Lower lobe of right lung (tissue), 2 donors: ENCODE measurements at regions not wholly inside any gene's neighbourhood (a gene's known extent, or its start where the extent isn't known, plus 50 kb on each side); places are given as distances from the start of the nearest gene placed in this dataset.

ENCODE experiments used
- ATAC-seq, 2 donors: fragments of 200-7000 bp; cut with Tn5 transposase; one replicate each; pipeline ENCODE4 v1.9.1; 2020 to 2022; ENCODE audit warnings: mild to moderate bottlenecking in 2 of 2, moderate library complexity in 2 of 2
- DNase-seq: peaks from one replicate; pipeline ENCODE4 v3.0.0-alpha.2; 2020
- H3K27ac ChIP-seq: fragments of 200-600 bp; one replicate; pipeline ENCODE4 v1.8.0; 2022
- H3K27me3 ChIP-seq: fragments of 200-600 bp; one replicate; pipeline ENCODE4 v1.8.0; 2022; ENCODE audit warnings: low read depth
- H3K36me3 ChIP-seq: fragments of 200-600 bp; one replicate; pipeline ENCODE4 v1.8.0; 2022; ENCODE audit warnings: mild to moderate bottlenecking
- H3K4me1 ChIP-seq: fragments of 200-600 bp; one replicate; pipeline ENCODE4 v1.8.0; 2022
- H3K4me3 ChIP-seq: fragments of 200-600 bp; one replicate; pipeline ENCODE4 v1.8.0; 2022; ENCODE audit warnings: mild to moderate bottlenecking
- H3K9me3 ChIP-seq: fragments of 200-600 bp; one replicate; pipeline ENCODE4 v1.8.0; 2022
- intact Hi-C: fragments of 100-400 bp; cut with DNase I; formaldehyde crosslinking; loops from one replicate; pipeline ENCODE4 v1.11.0; 2022
- TF ChIP-seq, protein P1 (sequence below): fragments of 200-600 bp; IDR thresholded peaks from one replicate; pipeline ENCODE4 v1.8.0; 2022; ENCODE audit warnings: antibody characterized with exemption, mild to moderate bottlenecking
- donor health status: DM: no; HTN: yes; CAD: no; lungs with severe emphysema.

GRCh38 chr6:102517506-102517905 is 1124.0 kb downstream of the GRIK2 start:
- TF ChIP-seq, protein P1, sequence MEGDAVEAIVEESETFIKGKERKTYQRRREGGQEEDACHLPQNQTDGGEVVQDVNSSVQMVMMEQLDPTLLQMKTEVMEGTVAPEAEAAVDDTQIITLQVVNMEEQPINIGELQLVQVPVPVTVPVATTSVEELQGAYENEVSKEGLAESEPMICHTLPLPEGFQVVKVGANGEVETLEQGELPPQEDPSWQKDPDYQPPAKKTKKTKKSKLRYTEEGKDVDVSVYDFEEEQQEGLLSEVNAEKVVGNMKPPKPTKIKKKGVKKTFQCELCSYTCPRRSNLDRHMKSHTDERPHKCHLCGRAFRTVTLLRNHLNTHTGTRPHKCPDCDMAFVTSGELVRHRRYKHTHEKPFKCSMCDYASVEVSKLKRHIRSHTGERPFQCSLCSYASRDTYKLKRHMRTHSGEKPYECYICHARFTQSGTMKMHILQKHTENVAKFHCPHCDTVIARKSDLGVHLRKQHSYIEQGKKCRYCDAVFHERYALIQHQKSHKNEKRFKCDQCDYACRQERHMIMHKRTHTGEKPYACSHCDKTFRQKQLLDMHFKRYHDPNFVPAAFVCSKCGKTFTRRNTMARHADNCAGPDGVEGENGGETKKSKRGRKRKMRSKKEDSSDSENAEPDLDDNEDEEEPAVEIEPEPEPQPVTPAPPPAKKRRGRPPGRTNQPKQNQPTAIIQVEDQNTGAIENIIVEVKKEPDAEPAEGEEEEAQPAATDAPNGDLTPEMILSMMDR = no peak
- no peaks in the 10 kb centered on the region for H3K4me1 ChIP-seq
- no peak overlapping the region for H3K4me3 ChIP-seq
- no peak for DNase-seq
- intact Hi-C loops = no loop called here
- H3K9me3 ChIP-seq = no peaks in the 10 kb centered on the region
- H3K27me3 ChIP-seq = no peaks in the 10 kb centered on the region
- H3K36me3 ChIP-seq = no peaks in the 10 kb centered on the region
- no peak for ATAC-seq
- H3K27ac ChIP-seq = no peak overlapping the region

DNA sequence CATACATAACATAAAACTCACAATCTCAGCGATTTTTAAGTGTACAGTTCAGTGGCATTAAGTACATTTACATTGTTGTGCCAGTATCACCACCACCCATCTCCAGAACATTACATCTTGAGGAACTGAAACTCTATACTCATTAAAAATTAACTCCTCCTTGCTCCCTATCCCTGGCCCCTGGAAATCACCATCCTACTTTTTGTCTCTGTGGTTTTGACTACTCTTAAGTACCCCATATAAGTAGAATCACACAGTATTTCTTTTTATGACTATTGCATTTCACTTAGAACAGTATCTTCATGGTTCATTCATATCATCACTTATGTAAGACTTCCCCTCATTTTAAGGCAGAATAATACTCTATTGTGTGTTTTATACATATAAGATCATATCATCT is 1108.1 kb downstream of the GRIK2 start:
- no peaks in the 10 kb centered on the region for H3K36me3 ChIP-seq
- H3K4me1 ChIP-seq = no peaks in the 10 kb centered on the region
- H3K4me3 ChIP-seq = no peak overlapping the region
- no peak overlapping the region for H3K27ac ChIP-seq
- DNase-seq = no peak
- TF ChIP-seq, protein P1 = no peak
- H3K27me3 ChIP-seq = no peaks in the 10 kb centered on the region
- ATAC-seq = no peak
- peaks cover 11% of the 10 kb centered on the region for H3K9me3 ChIP-seq
- intact Hi-C loops = no loop called here

DNA sequence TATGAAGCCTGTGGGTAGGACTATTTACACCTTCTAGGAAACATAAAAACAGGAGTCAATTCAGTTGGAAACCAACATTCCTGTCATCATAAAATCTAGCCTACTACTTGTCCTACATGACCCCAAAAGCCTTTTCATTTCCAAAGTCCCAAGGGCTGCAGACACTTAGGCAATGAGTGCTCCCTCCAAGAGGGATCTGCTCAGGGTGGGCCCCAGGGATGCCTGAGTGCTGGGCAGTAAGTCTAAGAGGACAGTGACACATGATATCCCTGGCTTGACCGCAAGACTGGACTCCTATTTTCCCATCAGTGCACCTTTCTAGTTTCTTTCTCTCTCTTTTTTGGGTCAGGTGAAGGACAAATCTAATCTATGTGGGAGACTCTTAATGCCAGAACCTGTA is 1101.3 kb downstream of the GRIK2 start:
- Histone ChIP-seq H3K27ac (no peak overlapping the region), H3K36me3 (no peaks in the 10 kb centered on the region), H3K27me3 (no peaks in the 10 kb centered on the region), H3K9me3 (no peaks in the 10 kb centered on the region), H3K4me3 (no peak overlapping the region), H3K4me1 (no peaks in the 10 kb centered on the region)
- ATAC-seq = no peak
- intact Hi-C loops = no loop called here
- no peak for DNase-seq
- TF ChIP-seq, protein P1 = no peak

GRCh38 chr6:102493485-102493884 is 1100.0 kb downstream of the GRIK2 start:
- Histone ChIP-seq H3K4me3 (no peak overlapping the region), H3K27ac (no peak overlapping the region), H3K36me3 (no peaks in the 10 kb centered on the region), H3K4me1 (no peaks in the 10 kb centered on the region), H3K9me3 (no peaks in the 10 kb centered on the region), H3K27me3 (no peaks in the 10 kb centered on the region)
- intact Hi-C loops = no loop called here
- ATAC-seq = no peak
- DNase-seq = no peak
- TF ChIP-seq, protein P1 = no peak

- TF ChIP-seq, protein P1 = no peak
- no peak for ATAC-seq
- Histone ChIP-seq H3K27me3 (no peaks in the 10 kb centered on the region), H3K4me1 (no peaks in the 10 kb centered on the region), H3K36me3 (no peaks in the 10 kb centered on the region), H3K4me3 (no peak overlapping the region), H3K9me3 (no peaks in the 10 kb centered on the region), H3K27ac (no peak overlapping the region)
- intact Hi-C loops = no loop called here
- DNase-seq = no peak
Observed at GRCh38 chr6:102488729-102489128, 1095.2 kb downstream of the GRIK2 start.

DNA sequence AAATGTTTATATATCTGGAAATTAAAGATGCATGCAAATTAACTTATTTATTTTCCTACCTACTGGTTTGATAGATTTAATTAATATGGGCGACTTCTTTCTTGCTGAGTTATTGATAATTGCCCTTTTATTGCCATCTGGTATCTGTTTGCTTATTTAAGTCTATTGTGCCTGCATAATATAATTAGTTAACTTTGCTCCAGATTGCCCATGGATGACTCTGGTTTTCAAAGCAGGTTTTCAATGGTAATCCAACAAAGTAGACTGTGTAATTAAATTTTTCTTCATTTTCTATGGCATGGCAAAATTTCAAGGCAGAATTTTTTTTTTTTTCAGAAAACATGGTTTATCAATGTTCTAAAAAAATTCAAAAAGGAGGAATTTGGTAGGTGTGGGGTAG is 1092.0 kb downstream of the GRIK2 start:
- Histone ChIP-seq H3K36me3 (no peaks in the 10 kb centered on the region), H3K27ac (no peak overlapping the region), H3K27me3 (no peaks in the 10 kb centered on the region), H3K4me3 (no peak overlapping the region), H3K9me3 (no peaks in the 10 kb centered on the region), H3K4me1 (no peaks in the 10 kb centered on the region)
- intact Hi-C loops = no loop called here
- ATAC-seq (no peak), DNase-seq (no peak)
- TF ChIP-seq, protein P1 = no peak
